ENCODE measurements at regions not wholly inside any gene's neighbourhood (a gene's known extent, or its start where the extent isn't known, plus 50 kb on each side); places are given as distances from the start of the nearest gene placed in this dataset.
"Not testable (repeated sequence)": the region's sequence is repeated elsewhere in the genome, so short reads cannot be mapped to it uniquely, and the experiment has no call there.

DNA sequence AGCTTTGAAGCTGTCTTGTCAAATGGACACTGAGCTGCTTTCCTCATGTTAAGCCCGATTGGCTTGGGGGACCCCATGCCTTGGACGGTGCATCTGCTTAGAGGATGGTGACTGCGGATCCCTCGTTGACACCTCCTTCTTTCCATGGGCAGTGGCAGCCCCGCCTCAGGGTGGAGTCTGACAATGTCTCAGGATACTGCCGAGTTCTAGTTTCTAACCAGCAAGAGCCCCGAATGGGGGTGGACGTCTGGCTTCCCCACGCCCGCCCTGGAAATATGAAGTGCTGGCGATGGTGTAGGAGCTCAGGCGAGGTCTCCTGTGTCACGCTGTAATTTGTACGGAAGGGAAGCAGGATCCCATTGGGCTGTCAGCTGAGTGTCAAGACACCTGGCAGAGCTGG lies 106.2 kb upstream of the CTBP2 start:
- DNase-seq, result no peak

DNA sequence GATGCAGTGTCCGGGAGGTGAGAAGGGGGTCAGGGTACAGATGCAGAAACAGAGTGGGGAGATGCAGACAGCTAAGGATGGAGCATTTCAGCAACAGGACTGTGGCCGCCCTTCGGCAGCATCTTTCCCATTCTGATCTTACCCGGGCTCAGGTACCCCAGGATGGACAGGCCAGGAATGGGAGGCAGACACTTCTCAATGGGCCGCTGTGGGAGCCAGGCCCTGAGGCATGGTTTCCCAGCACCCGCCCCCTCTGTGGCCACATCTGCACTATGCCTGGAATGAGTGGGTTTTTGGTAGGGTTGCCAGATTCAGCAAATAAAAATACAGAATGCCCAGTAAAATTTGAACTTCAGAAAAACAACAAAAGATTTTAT lies 105.2 kb upstream of the CTBP2 start:
- no peak for DNase-seq

DNA sequence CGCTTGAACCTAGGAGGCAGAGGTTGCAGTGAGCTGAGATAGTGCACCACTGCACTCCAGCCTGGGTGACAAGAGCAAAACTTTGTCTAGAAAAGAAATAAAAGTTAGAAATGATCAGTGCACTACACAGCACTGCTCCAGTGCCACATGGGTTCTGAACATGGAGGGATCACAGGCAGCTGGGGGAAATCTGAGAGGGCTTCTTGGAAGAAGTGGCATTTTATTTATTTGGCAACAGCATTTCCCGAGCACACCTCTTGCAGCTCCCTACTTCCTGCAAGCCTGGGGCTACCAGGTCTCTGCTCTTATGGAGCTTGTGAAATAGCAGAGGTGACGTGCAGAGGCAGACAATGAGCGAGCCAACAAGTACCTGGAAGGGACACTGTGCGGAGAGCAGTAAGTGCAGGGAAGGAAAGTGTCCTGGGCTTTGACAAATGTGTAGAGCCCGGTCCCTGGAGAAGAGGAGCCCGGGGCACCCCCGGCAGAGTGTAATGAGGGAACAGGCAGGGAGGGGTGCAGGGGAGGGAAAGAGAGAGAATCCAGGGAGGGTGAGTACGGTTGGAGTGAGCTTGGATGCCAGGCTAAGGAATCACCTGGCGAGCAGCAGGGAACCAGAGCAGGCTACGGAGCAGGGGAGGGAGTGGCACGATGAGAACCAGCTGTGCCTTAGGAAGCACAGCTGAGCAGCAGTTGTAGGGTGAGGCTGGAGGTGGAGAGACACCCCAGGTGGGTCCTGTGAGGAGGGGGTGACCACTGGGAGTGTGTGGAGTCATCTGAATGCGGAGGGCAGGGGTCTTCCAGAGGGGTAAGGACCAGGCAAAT lies 104.6 kb upstream of the CTBP2 start:
- no peak for DNase-seq

DNA sequence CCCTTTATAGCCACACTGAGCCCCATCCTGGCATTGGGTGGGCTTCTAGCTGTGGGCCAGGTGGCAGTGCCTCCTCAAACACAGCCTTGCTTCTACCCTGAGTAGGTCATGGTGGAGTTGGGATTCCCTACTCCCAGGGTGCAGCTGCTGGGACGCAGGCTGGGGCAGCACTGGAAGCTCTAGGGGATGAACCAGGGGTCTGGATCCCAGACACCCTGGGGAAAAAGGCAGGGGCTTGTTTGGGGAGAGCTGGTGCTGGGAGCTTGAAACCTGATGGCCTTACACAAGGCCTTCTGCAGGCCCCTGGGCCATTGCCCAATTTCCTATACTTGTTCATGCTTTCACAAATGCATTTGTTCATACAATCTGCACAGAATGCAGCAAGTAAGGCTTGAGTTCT lies 103.7 kb upstream of the CTBP2 start:
- no peak for DNase-seq

DNA sequence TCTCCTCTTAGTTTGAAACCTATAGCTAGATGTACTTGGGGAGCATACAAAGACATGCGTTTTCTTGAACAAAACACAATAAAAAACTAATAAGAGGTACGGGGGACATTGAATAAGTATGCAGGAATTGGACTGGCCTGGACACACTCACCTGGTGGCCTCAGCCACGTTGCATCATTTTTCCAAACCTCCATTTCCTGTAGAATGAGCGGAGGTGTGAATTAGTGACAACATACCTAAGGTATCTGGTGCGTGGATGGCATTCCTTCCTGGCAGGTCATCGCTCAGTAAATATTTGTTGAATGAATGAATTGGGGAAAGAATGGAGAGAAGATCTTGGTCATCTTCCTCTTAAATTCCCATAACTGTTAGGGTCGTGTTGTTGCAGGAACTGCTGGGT lies 103.2 kb upstream of the CTBP2 start:
- DNase-seq, result peak; percentile 61

DNA sequence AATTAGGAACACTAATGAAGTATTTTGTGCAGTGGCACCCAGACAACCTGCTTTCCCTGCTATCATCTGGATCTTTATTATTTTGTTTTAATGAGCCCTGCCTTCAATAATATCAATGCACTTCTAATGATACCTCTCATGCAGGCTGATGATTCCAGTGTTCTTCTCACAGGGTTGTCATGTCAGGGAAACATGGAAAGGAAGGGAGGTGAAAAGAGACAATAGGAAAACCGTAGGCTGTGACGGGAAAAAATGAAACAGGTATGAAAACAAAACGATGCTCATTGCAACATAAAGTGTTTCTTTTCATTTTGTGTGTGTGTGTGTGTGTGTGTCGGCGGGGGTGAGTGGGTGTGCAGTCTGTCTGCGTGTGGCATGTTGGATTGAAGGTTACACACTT lies 102.6 kb upstream of the CTBP2 start:
- no peak for DNase-seq

DNA sequence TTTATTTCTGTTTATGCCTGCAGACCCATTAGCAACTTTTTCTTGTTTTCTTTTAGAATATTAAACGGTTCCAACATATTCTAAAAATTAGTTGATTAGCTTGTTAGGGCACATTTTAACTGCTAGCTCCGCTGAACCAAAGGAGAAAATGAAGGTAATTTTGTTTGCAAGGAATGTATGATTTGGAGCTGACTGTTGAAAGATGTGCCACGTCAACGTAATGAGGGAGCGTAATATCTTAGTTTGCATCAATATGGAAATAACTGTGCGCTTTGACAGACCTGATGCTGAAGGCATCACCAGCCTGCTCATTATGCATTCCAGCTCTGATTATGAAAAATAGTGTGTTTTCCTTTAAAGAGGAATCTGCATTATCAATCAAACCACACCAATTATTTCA lies 102.0 kb upstream of the CTBP2 start:
- DNase-seq, result no peak

DNA sequence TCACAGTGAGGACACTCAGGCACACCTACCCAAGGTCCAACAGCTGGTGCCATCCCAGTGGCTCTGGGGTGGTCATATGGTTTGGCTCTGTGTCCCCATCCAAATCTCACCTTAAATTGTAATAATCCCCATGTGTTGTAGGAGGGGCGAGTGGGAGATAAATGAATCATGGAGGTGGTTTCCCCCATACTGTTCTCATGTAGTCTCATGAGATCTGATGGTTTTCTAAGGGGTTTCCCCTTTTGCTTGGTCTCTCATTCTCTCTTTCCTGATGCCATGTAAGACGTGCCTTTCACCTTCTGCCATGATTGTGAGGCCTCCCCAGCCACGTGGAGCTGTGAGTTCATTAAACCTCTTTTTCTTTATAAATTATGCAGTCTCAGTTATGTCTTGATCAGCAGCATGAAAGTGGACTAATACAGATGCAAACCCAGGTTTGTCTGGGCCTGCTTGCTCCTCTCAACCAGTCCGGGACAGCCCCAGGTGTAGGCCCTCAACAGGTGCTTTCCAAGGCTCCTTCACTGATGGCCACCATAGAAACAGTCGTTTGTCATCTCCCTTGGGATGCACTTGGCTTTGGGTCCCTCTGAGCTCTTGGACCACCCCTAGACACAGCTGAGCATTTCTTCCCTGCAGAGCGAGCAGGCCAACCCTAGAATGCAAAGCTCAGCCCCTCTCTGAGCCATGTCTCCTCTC lies 101.3 kb upstream of the CTBP2 start:
- DNase-seq, result no peak

DNA sequence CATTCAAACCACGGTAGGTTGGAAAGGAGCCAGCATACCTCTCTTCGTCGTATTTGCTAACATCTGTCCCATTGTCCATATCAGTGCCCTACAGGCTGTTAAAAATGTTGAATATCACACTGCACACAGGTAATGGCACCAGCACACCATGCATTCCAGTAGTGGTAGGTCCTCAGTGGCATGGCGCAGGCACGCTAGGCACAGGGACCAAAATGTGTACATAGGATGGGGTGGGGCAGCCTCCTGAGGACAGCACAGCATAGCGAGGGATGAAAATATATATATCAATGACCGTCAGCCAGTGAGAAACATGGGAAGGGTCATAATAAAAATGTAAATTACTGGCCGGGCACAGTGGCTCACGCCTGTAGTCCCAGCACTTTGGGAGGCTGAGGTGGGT lies 99.9 kb upstream of the CTBP2 start:
- DNase-seq, result no peak

DNA sequence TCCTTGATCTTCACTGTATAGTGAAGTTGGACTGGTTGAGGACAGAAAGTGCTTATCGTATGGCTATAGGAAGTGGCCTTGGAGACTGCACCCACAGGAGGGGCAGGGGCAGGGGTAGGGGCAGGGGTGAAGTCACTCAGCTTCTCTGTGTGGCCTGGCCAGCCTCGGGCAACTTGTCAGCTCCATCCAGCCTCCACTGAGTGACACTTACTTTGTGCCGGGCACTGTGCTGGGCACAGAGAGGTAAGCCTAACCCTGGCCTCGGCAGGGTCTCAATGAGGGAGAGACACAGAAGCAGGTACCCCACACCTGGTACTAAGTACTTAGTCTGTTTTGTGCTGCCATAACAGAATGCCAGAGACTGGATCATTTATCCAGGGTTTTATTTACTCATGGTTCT lies 99.3 kb upstream of the CTBP2 start:
- DNase-seq, result no peak

DNA sequence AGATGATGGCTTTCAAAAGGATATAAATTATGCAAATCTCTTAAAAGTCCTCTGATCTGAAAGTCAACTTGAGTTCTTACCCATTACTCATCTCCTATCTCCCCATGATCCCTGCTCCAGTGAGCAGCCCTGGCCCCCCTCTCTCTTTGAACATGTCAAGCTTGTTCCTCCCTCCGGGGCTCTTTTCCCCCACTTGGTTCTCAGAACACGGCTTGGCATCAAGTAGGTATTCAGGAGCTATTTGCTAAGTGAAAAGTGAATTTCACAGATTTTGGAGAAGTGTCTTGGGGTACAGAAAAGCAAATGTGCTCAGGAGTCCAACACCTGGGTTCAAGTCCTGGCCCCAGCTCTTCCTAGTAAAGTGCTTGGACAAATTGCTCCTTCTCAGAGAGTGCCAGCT lies 98.3 kb upstream of the CTBP2 start:
- DNase-seq, result no peak

DNA sequence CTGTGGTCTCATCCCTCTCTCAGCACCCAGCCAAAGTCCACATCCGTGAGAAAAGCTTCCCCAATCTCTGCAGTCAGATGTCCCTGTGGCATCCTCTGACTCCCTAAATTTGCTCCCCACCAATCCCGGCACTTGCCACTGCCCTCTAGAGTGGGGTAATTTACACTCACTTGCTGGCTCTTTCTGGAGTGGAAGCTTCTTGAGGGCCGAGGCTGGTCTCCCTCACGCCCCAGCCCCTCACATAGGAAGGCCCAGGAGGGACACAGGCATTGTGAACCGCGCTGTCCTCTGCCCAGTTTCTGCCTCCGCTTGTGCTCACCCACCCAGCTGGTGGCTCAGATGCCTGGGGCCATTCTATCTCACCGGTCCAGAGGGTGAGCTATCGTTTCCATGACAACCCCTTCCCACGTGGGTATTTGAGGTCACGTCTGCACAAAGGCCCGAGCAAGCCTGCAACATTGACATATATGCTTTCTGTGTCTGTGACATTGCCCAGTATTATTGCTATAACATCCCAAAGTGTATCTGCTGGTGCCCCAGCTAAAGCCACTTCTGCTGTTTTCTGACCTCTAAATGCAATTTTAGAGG lies 97.3 kb upstream of the CTBP2 start:
- DNase-seq, result no peak

DNA sequence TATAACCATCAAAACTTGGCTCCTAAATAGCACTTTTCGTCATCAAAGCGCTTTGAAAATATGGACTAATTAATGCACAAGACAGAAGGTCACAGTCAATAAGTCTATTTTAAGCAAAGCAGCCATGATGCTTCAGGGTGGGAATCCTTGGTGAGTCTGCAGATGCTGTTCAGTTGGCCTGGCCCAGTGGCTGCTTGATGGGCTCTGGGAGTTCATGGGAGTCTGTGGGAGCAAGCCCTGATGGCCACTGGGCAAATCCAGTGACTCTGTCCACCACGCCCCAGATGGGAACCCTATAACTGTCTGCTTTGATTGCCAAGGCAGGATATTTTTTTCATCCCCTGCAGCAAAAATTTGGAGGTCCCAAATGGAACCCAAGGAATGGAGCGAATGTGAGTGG lies 95.7 kb upstream of the CTBP2 start:
- no peak for DNase-seq

DNA sequence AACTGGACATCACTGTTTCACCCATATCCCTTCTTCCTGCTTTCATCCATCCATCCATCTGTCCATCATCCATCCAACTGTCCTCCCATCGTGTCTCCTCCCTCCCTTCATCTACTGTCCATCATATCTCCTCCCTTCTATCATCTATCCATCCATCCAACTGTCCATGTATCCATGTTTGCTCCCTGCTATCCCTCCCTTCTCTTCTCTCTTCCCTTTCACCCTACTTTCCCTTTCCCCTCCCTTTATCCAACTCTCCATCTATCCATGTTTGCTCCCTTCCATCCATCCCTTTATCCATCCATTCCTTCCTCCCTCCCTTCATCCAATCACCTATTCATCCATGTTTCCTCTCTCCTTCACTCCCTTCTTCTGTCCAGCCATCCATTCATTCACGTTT lies 92.6 kb upstream of the CTBP2 start:
- no peak for DNase-seq

DNA sequence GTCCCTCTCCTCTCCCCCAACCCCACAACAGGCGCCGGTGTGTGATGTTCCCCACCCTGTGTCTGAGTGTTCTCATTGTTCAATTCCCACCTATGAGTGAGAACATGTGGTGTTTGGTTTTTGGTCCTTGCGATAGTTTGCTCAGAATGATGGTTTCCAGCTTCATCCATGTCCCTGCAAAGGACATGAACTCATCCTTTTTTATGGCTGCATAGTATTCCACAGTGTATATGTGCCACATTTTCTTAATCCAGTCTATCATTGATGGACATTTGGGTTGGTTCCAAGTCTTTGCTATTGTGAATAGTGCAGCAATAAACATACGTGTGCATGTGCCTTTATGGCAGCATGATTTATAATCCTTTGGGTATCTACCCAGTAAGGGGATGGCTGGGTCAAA lies 90.5 kb upstream of the CTBP2 start:
- not testable (repeated sequence) for DNase-seq

DNA sequence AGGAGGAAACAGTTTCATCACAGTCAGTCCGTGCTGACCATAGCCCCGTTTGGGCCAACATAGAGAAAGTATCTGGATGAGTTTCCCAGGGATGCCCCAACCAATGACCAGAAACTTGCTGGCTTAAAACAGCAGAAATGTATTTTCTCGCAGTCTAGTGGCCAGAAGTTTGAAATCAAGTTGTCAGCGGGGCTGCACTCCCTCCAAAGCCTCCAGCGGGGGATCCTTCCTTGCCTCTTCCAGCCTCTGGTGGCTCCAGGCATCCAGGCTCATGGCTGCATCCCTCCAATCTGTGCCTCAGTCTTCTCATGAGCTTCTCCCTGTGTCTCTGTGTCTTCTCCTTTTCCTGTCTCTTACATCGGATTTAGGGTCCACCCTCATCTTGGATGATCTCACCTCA lies 89.6 kb upstream of the CTBP2 start:
- no peak for DNase-seq

DNA sequence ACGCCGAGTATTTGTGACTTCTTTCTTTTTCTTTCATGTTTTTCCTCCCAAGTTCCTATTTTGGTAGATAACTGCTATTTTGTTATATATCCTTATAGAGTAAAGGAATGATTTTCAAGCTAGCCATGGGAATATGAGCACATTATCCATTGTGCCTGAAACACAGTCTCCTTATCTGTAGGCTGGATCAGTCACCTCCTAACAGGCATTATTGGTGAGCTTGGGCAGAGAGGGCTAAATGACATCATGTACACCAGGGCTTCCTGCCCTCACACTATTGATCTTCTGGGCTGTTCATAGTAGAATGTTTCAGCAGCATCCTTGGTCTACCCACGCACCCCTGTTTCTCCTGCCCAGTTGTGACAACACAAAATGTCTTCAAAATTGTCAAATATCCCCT lies 88.1 kb upstream of the CTBP2 start:
- no peak for DNase-seq

DNA sequence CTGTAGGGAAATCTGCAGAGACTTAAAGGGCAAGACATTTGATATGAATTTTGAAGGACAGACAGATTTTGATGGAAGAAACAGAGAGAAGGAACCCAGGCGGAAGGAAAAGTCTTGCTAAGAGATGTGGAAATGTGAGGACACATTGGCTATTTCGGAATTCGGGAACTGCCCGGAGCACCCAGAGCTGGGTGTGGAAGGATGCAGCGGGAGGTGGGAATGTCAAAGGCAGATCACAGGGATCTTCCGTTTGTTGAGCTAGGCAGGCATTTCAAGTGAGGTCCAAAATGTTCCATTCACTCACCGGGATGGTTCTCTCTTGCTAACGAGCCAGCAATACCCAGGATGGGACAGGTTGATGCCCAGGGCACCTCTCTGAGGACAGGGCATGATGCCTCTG lies 87.2 kb upstream of the CTBP2 start:
- DNase-seq, result no peak

DNA sequence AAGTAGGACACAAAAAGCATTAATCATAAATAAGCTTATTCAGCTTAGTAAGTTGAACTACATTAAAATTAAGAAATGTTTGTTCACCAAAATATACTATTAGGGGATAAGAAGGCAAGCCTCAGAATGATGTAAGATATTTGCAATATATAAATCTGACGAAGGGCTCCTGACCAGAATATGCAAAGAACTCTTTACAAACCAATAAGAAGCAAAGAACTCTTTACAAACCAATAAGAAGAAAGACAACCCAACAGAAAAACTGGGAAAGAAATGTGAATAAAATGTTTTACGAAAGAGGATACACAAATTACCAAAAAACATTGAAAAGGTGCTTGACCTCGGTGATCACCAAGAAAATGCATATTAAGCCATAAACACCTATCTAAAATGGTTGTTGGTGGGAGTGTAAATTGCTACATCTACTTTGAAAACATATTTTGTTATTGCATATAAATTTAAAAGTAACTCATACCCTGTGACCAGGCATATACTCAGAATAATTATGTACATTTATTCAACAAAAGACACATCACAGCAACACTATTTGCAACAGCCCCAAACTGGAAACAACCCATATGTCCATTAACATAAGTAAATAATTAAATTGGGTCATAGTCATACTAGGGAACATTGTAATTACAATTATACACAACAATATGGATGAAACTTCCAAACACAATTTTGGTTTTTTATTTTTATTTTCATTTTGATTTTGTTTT lies 83.3 kb upstream of the CTBP2 start:
- no peak for DNase-seq

DNA sequence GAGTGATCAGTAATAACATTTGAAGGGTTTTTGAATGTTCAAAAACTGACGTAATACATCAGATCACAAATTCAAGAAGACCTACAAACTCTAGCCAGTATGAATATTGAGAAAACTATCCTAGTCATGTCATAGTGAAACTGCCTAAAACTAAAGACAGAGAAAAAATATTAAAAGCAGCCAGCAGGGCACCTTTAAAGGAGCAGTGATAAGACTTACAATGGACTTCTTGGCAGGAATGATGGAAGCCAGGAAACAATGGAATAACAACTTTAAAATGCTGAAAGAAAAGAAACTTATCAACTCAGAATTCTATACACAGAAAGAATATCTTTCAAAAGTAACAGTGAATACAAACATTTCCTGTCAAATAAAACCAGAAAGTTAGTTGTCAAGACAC lies 78.3 kb upstream of the CTBP2 start:
- no peak for DNase-seq

DNA sequence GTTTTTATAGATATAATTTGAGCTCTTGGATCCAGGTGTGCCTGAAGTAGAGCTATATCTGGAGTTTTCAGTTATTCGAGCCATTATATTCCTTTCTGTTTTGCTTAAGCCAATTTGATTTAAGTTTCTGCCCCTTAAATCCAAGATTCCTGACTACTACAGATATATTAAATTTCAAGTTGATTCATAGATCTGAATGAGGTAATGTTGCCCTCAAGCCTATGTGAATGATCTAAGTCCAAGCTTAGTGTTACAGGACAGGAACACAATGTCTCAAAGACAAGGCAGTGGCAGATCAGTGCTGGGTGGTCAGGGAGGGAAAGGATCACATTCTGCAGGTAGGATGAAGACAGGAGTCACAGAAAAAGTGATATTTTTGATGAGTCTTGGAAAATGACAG lies 75.7 kb upstream of the CTBP2 start:
- no peak for DNase-seq

DNA sequence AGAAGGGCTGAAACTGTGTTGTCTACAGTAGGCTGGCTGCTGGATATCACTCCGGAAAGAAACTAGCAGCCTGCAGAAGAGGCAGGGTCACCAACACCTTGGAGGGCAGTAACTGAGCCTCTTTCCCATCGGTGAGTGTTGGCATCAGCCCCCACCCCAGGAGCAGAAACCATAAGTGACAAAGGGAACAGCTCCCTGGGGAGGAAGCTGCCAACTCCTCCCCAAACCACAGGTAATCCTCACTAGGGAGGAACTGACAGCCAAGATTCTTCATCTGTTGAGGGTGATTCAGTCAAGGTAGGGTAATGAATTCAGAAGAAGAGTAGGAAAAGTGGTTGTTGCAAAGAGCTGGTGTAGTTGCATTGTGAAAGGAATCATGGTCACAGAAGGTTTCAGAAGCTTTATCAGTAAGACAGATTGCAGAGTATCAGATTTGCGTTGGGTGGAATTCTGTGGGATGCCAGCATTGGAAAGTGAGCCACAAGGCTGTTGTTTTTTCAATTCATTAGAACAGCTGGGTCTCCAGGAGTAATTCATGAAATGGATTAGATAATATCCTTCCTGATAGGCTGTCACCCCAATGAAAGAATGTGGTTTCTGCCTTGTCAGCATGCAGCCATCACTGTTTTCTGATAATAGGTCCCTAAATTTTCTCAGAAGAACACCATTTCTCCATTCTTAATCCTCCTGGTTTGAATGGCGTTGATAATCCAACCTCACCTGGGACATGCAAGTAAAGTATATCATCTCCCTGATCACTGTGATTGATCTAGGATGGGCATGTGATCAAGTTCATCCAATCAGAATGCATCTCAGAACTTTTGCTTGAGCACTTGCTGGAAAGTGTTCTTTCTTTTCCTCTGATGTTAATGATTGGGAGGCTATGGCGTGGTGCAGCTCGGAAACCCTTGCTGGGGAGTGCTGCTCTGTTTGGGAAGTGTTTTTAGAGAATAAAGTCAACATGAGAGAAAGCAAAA lies 75.0 kb upstream of the CTBP2 start:
- DNase-seq, result no peak

DNA sequence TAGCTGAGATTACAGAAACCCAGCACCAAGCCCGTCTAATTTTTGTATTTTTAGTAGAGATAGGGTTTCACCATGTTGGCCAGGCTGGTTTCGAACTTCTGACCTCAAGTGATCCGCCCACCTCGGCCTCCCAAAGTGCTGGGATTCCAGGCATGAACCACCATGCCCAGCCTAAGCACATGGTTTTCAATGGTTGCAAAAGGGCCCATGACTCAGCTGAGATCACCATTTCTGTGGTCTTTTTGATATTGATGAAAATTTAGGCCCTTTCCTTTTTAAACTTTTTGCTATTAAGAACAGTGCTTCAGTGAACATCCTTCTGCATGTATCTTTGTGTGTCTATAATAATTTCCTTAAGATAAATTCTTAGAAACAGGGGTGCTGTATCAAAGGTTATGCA lies 74.2 kb upstream of the CTBP2 start:
- not testable (repeated sequence) for DNase-seq

Measured in 8988T (cell line).